Ectodermal cell (in vitro differentiated cells): ENCODE measurements at regions not wholly inside any gene's neighbourhood (a gene's known extent, or its start where the extent isn't known, plus 50 kb on each side); places are given as distances from the start of the nearest gene placed in this dataset.

Experiments used
- H3K27ac ChIP-seq: 2 replicates; pipeline ENCODE4 v1.7.0; 2013; ENCODE audit warnings: mild to moderate bottlenecking, low read depth, low read length; ENCODE audit not compliant: insufficient read depth, poor library complexity, severe bottlenecking
- H3K27me3 ChIP-seq: 2 replicates; pipeline ENCODE4 v1.7.0; 2013; ENCODE audit warnings: mild to moderate bottlenecking, low read length; ENCODE audit not compliant: insufficient read depth, control insufficient read depth, poor library complexity, severe bottlenecking
- H3K36me3 ChIP-seq: one replicate; pipeline ENCODE4 v1.7.0; 2013; ENCODE audit warnings: low read length; ENCODE audit not compliant: control insufficient read depth, insufficient read depth
- H3K4me1 ChIP-seq: one replicate; pipeline ENCODE4 v1.7.0; 2013; ENCODE audit warnings: low read length; ENCODE audit not compliant: control insufficient read depth, insufficient read depth
- H3K4me3 ChIP-seq: 2 replicates; pipeline ENCODE4 v1.7.0; 2013; ENCODE audit warnings: low read depth, low read length, control low read depth; ENCODE audit not compliant: insufficient read depth
- H3K9me3 ChIP-seq: 2 replicates; pipeline ENCODE4 v1.7.0; 2013; ENCODE audit warnings: mild to moderate bottlenecking, low read length, moderate library complexity; ENCODE audit not compliant: control insufficient read depth
- WGBS, 2 experiments: methylation state at CpG; one replicate each; pipeline ENCODE4 v1.1.7; 2013; ENCODE audit warnings: missing lambda C conversion rate in 2 of 2; 5-methylcytosine and 5-hydroxymethylcytosine counted together

GRCh38 chr2:144713410-144713809 lies 193.5 kb upstream of the ZEB2 start:
- Histone ChIP-seq H3K36me3 (no peaks in the 10 kb centered on the region), H3K27ac (no peak overlapping the region), H3K4me1 (peaks cover 5% of the 10 kb centered on the region), H3K9me3 (no peaks in the 10 kb centered on the region), H3K4me3 (no peak overlapping the region), H3K27me3 (no peaks in the 10 kb centered on the region)
- 100% methylated on average over 1 of the region's 1 CpG for WGBS, 2 experiments

GRCh38 chr2:144712550-144712940 lies 192.6 kb upstream of the ZEB2 start:
- no peak overlapping the region for H3K27ac ChIP-seq
- H3K36me3 ChIP-seq, result no peaks in the 10 kb centered on the region
- H3K27me3 ChIP-seq, result no peaks in the 10 kb centered on the region
- H3K9me3 ChIP-seq, result no peaks in the 10 kb centered on the region
- H3K4me3 ChIP-seq, result no peak overlapping the region
- 86 to 100% methylated on average over 1 of the region's 1 CpG for WGBS, 2 experiments
- H3K4me1 ChIP-seq, result peaks cover 5% of the 10 kb centered on the region

GRCh38 chr2:144711630-144712549 lies 192.0 kb upstream of the ZEB2 start:
- Histone ChIP-seq H3K9me3 (no peaks in the 10 kb centered on the region), H3K4me1 (peaks cover 5% of the 10 kb centered on the region), H3K27me3 (no peaks in the 10 kb centered on the region), H3K27ac (no peak overlapping the region), H3K36me3 (no peaks in the 10 kb centered on the region), H3K4me3 (no peak overlapping the region)
- 75 to 76% methylated on average over 6 of the region's 7 CpGs for WGBS, 2 experiments

- Histone ChIP-seq H3K4me3 (no peak overlapping the region), H3K27ac (no peak overlapping the region), H3K4me1 (peaks cover 5% of the 10 kb centered on the region), H3K9me3 (no peaks in the 10 kb centered on the region), H3K36me3 (no peaks in the 10 kb centered on the region), H3K27me3 (no peaks in the 10 kb centered on the region)
These were observed 191.2 kb upstream of the ZEB2 start for GRCh38 chr2:144711084-144711483.

GRCh38 chr2:144708626-144709025 lies 188.7 kb upstream of the ZEB2 start:
- no peak overlapping the region for H3K27ac ChIP-seq
- no peaks in the 10 kb centered on the region for H3K36me3 ChIP-seq
- peaks cover 5% of the 10 kb centered on the region for H3K4me1 ChIP-seq
- no peaks in the 10 kb centered on the region for H3K9me3 ChIP-seq
- WGBS, 2 experiments, result 85 to 94% methylated on average over 2 of the region's 2 CpGs
- H3K27me3 ChIP-seq, result no peaks in the 10 kb centered on the region
- H3K4me3 ChIP-seq, result no peak overlapping the region

GRCh38 chr2:144707736-144708326 lies 187.9 kb upstream of the ZEB2 start:
- H3K27ac ChIP-seq, result no peak overlapping the region
- H3K4me3 ChIP-seq, result no peak overlapping the region
- H3K27me3 ChIP-seq, result no peaks in the 10 kb centered on the region
- H3K4me1 ChIP-seq, result peaks cover 5% of the 10 kb centered on the region
- H3K9me3 ChIP-seq, result no peaks in the 10 kb centered on the region
- WGBS, 2 experiments, result 79% methylated on average over 9 of the region's 9 CpGs
- H3K36me3 ChIP-seq, result no peaks in the 10 kb centered on the region

GRCh38 chr2:144706647-144707046 lies 186.7 kb upstream of the ZEB2 start:
- no peaks in the 10 kb centered on the region for H3K27me3 ChIP-seq
- no peak overlapping the region for H3K4me3 ChIP-seq
- H3K4me1 ChIP-seq, result peaks cover under 1% of the 10 kb centered on the region
- whole genome bisulfite sequencing, 2 experiments, result 98 to 99% methylated on average over 4 of the region's 4 CpGs
- H3K27ac ChIP-seq, result no peak overlapping the region
- no peaks in the 10 kb centered on the region for H3K9me3 ChIP-seq
- no peaks in the 10 kb centered on the region for H3K36me3 ChIP-seq

- no peaks in the 10 kb centered on the region for H3K36me3 ChIP-seq
- H3K9me3 ChIP-seq, result no peaks in the 10 kb centered on the region
- no peak overlapping the region for H3K27ac ChIP-seq
- WGBS, 2 experiments, result 95 to 99% methylated on average over 2 to 3 of the region's 4 CpGs
- no peaks in the 10 kb centered on the region for H3K4me1 ChIP-seq
- no peak overlapping the region for H3K4me3 ChIP-seq
- no peaks in the 10 kb centered on the region for H3K27me3 ChIP-seq
These were observed 185.7 kb upstream of the ZEB2 start for GRCh38 chr2:144705328-144706245.

- no peaks in the 10 kb centered on the region for H3K36me3 ChIP-seq
These were observed 184.8 kb upstream of the ZEB2 start for GRCh38 chr2:144704709-144705095.

More at GRCh38 chr2:144704709-144705095, 184.8 kb upstream of the ZEB2 start:
- H3K27me3 ChIP-seq, result no peaks in the 10 kb centered on the region
- no peaks in the 10 kb centered on the region for H3K4me1 ChIP-seq
- no peak overlapping the region for H3K4me3 ChIP-seq
- WGBS, 2 experiments, result 87 to 99% methylated on average over 2 to 3 of the region's 3 CpGs
- H3K9me3 ChIP-seq, result no peaks in the 10 kb centered on the region
- no peak overlapping the region for H3K27ac ChIP-seq
